ENCODE measurements at regions not wholly inside any gene's neighbourhood (a gene's known extent, or its start where the extent isn't known, plus 50 kb on each side); places are given as distances from the start of the nearest gene placed in this dataset.

- no peaks in the 10 kb centered on the region for H3K4me1 Mint-ChIP-seq
- peaks cover 0 to 12% (median 1%) of the 10 kb centered on the region in 3 donors for H3K27me3 Mint-ChIP-seq (ENCODE audit: low read depth in 3 of 3)
- peaks cover 0 to 3% (median 0%) of the 10 kb centered on the region in 7 donors for H3K9me3 Mint-ChIP-seq
- H3K4me2 ChIP-seq (replicated peaks; ENCODE audit: extremely low read depth, low read length, poor library complexity, severe bottlenecking) = no peak overlapping the region
- intact Hi-C loops (cut with micrococcal nuclease) = no loop called here
- no peak overlapping the region for H3K27ac ChIP-seq (ENCODE audit: low read depth in 1 of 2, low read length in 2 of 2)
- no peaks in the 10 kb centered on the region for H3K36me3 Mint-ChIP-seq
- no peak overlapping the region for H3K27ac Mint-ChIP-seq
- H3K4me3 ChIP-seq (replicated peaks in 1 of 3; ENCODE audit: low read depth in 2 of 3, low read length in 3 of 3) = no peak overlapping the region
- H2AFZ ChIP-seq (ENCODE audit: insufficient read depth, low read depth, low read length, poor library complexity, severe bottlenecking) = no peak overlapping the region
- 100% methylated on average over 1 of the region's 3 CpGs for WGBS (ENCODE audit: insufficient coverage)
- no peaks in the 10 kb centered on the region for H4K20me1 ChIP-seq (ENCODE audit: insufficient read depth, low read length)
- no peaks in the 10 kb centered on the region for H3K36me3 ChIP-seq (replicated peaks in 1 of 2; ENCODE audit: control insufficient read depth in 1 of 2, insufficient read depth in 2 of 2, low read length in 2 of 2)
- no peaks in the 10 kb centered on the region for H3K27me3 ChIP-seq (ENCODE audit: control insufficient read depth in 2 of 2, insufficient read depth in 2 of 2, low read length in 2 of 2)
- no peaks in the 10 kb centered on the region for H3K9me3 ChIP-seq (replicated peaks in 1 of 2; ENCODE audit: control insufficient read depth in 1 of 2, insufficient read depth in 1 of 2, low read length in 2 of 2)
- H3K79me2 ChIP-seq (ENCODE audit: insufficient read depth, low read length) = no peaks in the 10 kb centered on the region
- DNase-seq = no peak
- no peak for TF ChIP-seq CTCF (IDR thresholded peaks at IDR 0.05)
- no peak overlapping the region for H3K4me3 Mint-ChIP-seq
- H3K4me1 ChIP-seq (ENCODE audit: control insufficient read depth in 1 of 2, insufficient read depth in 2 of 2, low read length in 2 of 2) = no peaks in the 10 kb centered on the region
- no peak overlapping the region for H3K9ac ChIP-seq (ENCODE audit: insufficient read depth, low read length, poor library complexity, severe bottlenecking)
These were observed 57.4 kb downstream of the KCNE4 start for GRCh38 chr2:223109341-223109740.

- H3K4me3 Mint-ChIP-seq = no peak overlapping the region
- Histone ChIP-seq H3K36me3 (replicated peaks in 1 of 2; ENCODE audit: control insufficient read depth in 1 of 2, insufficient read depth in 2 of 2, low read length in 2 of 2) (no peaks in the 10 kb centered on the region), H4K20me1 (ENCODE audit: insufficient read depth, low read length) (no peaks in the 10 kb centered on the region), H3K4me3 (replicated peaks in 1 of 3; ENCODE audit: low read depth in 2 of 3, low read length in 3 of 3) (no peak overlapping the region), H3K27me3 (ENCODE audit: control insufficient read depth in 2 of 2, insufficient read depth in 2 of 2, low read length in 2 of 2) (no peaks in the 10 kb centered on the region), H3K4me1 (ENCODE audit: control insufficient read depth in 1 of 2, insufficient read depth in 2 of 2, low read length in 2 of 2) (no peaks in the 10 kb centered on the region), H3K9ac (ENCODE audit: insufficient read depth, low read length, poor library complexity, severe bottlenecking) (no peak overlapping the region), H2AFZ (ENCODE audit: insufficient read depth, low read depth, low read length, poor library complexity, severe bottlenecking) (no peak overlapping the region), H3K9me3 (replicated peaks in 1 of 2; ENCODE audit: control insufficient read depth in 1 of 2, insufficient read depth in 1 of 2, low read length in 2 of 2) (no peaks in the 10 kb centered on the region), H3K4me2 (replicated peaks; ENCODE audit: extremely low read depth, low read length, poor library complexity, severe bottlenecking) (no peak overlapping the region), H3K27ac (ENCODE audit: low read depth in 1 of 2, low read length in 2 of 2) (no peak overlapping the region), H3K79me2 (ENCODE audit: insufficient read depth, low read length) (no peaks in the 10 kb centered on the region)
- DNase-seq = no peak
- peaks cover 0 to 12% (median 4%) of the 10 kb centered on the region in 3 donors for H3K27me3 Mint-ChIP-seq (ENCODE audit: low read depth in 3 of 3)
- intact Hi-C loops (cut with micrococcal nuclease) = no loop called here
- no peak overlapping the region for H3K27ac Mint-ChIP-seq
- peaks cover 0 to 8% (median 0%) of the 10 kb centered on the region in 7 donors for H3K9me3 Mint-ChIP-seq
- no peak for TF ChIP-seq CTCF (IDR thresholded peaks at IDR 0.05)
- no peaks in the 10 kb centered on the region for H3K36me3 Mint-ChIP-seq
- H3K4me1 Mint-ChIP-seq = no peaks in the 10 kb centered on the region
These were observed 61.2 kb downstream of the KCNE4 start for GRCh38 chr2:223113161-223113560.
